Thyroid gland (tissue), 4 donors: ENCODE measurements at regions not wholly inside any gene's neighbourhood (a gene's known extent, or its start where the extent isn't known, plus 50 kb on each side); places are given as distances from the start of the nearest gene placed in this dataset.

ENCODE experiments used
- POLR2A ChIP-seq, 2 donors: fragments of 450-650 bp; IDR thresholded peaks; one replicate each; pipeline ENCODE4 v1.6.1; 2017; ENCODE audit warnings: antibody characterized with exemption in 2 of 2, mild to moderate bottlenecking in 2 of 2, moderate library complexity in 1 of 2
- TF ChIP-seq, protein P1 (sequence below), 6 experiments: fragments of 200-600 bp in 3 of 6; fragments of 450-650 bp in 3 of 6; sonication (generic) in 3 of 6; IDR thresholded peaks; one replicate each; pipeline ENCODE4 v1.5.1; 2016 to 2019; ENCODE audit warnings: antibody characterized with exemption in 6 of 6, mild to moderate bottlenecking in 2 of 6, inconsistent platforms in 1 of 6, moderate library complexity in 1 of 6

- no peak for TF ChIP-seq POLR2A (IDR thresholded peaks at IDR 0.05)
- TF ChIP-seq, protein P1, sequence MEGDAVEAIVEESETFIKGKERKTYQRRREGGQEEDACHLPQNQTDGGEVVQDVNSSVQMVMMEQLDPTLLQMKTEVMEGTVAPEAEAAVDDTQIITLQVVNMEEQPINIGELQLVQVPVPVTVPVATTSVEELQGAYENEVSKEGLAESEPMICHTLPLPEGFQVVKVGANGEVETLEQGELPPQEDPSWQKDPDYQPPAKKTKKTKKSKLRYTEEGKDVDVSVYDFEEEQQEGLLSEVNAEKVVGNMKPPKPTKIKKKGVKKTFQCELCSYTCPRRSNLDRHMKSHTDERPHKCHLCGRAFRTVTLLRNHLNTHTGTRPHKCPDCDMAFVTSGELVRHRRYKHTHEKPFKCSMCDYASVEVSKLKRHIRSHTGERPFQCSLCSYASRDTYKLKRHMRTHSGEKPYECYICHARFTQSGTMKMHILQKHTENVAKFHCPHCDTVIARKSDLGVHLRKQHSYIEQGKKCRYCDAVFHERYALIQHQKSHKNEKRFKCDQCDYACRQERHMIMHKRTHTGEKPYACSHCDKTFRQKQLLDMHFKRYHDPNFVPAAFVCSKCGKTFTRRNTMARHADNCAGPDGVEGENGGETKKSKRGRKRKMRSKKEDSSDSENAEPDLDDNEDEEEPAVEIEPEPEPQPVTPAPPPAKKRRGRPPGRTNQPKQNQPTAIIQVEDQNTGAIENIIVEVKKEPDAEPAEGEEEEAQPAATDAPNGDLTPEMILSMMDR (IDR thresholded peaks at IDR 0.05): no peak
Observed at GRCh38 chr18:78145096-78145495, 834.5 kb upstream of the SALL3 start.
